Osteoblast (primary cell): ENCODE measurements at regions not wholly inside any gene's neighbourhood (a gene's known extent, or its start where the extent isn't known, plus 50 kb on each side); places are given as distances from the start of the nearest gene placed in this dataset.

Experiments used
- DNase-seq: peaks from one replicate; pipeline ENCODE4 v3.0.0; 2011; ENCODE audit warnings: low spot score, mixed read lengths; ENCODE audit not compliant: insufficient read length; ENCODE audit errors: missing footprints
- H2AFZ ChIP-seq: 2 replicates; pipeline ENCODE4 v1.6.0; 2011; ENCODE audit warnings: mild to moderate bottlenecking, low read length
- H3K27ac ChIP-seq: 2 replicates; pipeline ENCODE4 v1.5.1; 2011; ENCODE audit warnings: mild to moderate bottlenecking, low read depth, low read length, moderate library complexity
- H3K27me3 ChIP-seq: 2 replicates; pipeline ENCODE4 v1.6.0; 2012; ENCODE audit warnings: mild to moderate bottlenecking, control low read depth, inconsistent platforms, low read length, moderate library complexity; ENCODE audit not compliant: insufficient read depth
- H3K36me3 ChIP-seq: 2 replicates; pipeline ENCODE4 v1.5.1; 2011; ENCODE audit warnings: mild to moderate bottlenecking, low read length, control low read depth, moderate library complexity; ENCODE audit not compliant: insufficient read depth
- H3K4me1 ChIP-seq: 2 replicates; pipeline ENCODE4 v1.5.1; 2011; ENCODE audit warnings: mild to moderate bottlenecking, low read length, control low read depth, moderate library complexity; ENCODE audit not compliant: insufficient read depth
- H3K4me2 ChIP-seq: 2 replicates; pipeline ENCODE4 v1.6.0; 2011; ENCODE audit warnings: mild to moderate bottlenecking, low read length; ENCODE audit not compliant: insufficient read depth
- H3K4me3 ChIP-seq: fragments of 200-600 bp; sonication (generic); 3 replicates; pipeline ENCODE4 v1.5.1; 2012; ENCODE audit warnings: mild to moderate bottlenecking, low read length, inconsistent platforms; ENCODE audit not compliant: insufficient read depth
- H3K79me2 ChIP-seq: 2 replicates; pipeline ENCODE4 v1.6.0; 2012; ENCODE audit warnings: mild to moderate bottlenecking, low read length, control low read depth, inconsistent platforms; ENCODE audit not compliant: insufficient read depth
- H3K9me3 ChIP-seq: 2 replicates; pipeline ENCODE4 v1.5.1; 2011; ENCODE audit warnings: low read depth, low read length, control low read depth
- H4K20me1 ChIP-seq: 2 replicates; pipeline ENCODE4 v1.6.0; 2012; ENCODE audit warnings: mild to moderate bottlenecking, low read length, control low read depth; ENCODE audit not compliant: insufficient read depth
- TF ChIP-seq, protein P1 (sequence below): IDR thresholded peaks from 2 replicates; pipeline ENCODE4 v1.5.1; 2011; ENCODE audit warnings: mild to moderate bottlenecking, low read depth, low read length, moderate library complexity; ENCODE audit errors: extremely low read depth

DNA sequence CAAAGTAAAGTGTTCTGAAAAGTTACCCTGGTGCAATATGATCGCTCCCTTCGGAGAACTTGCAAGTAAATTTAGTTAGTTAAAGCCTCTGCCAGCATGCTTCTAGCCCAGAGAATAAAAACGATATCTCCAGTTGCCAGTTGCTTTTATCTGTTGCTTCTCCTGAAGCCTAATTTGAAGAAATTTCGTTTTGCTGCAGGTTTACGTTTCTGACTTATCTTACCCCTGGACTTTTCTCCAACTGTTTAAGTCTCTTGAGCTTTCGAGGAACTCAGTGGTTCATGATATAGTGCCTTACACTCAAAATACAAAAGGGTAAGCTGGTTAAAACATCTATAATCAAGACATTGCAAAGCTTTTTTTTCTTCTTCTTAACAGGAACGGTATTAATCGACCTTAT lies 131.1 kb downstream of the FAM161A start:
- Histone ChIP-seq H3K27ac (no peak overlapping the region), H3K4me2 (no peak overlapping the region), H3K4me3 (no peak overlapping the region), H3K79me2 (no peaks in the 10 kb centered on the region), H3K4me1 (no peaks in the 10 kb centered on the region), H3K9me3 (peaks cover 2% of the 10 kb centered on the region), H4K20me1 (no peaks in the 10 kb centered on the region), H3K27me3 (no peaks in the 10 kb centered on the region), H2AFZ (no peak overlapping the region), H3K36me3 (no peaks in the 10 kb centered on the region)
- DNase-seq, result no peak
- TF ChIP-seq, protein P1, sequence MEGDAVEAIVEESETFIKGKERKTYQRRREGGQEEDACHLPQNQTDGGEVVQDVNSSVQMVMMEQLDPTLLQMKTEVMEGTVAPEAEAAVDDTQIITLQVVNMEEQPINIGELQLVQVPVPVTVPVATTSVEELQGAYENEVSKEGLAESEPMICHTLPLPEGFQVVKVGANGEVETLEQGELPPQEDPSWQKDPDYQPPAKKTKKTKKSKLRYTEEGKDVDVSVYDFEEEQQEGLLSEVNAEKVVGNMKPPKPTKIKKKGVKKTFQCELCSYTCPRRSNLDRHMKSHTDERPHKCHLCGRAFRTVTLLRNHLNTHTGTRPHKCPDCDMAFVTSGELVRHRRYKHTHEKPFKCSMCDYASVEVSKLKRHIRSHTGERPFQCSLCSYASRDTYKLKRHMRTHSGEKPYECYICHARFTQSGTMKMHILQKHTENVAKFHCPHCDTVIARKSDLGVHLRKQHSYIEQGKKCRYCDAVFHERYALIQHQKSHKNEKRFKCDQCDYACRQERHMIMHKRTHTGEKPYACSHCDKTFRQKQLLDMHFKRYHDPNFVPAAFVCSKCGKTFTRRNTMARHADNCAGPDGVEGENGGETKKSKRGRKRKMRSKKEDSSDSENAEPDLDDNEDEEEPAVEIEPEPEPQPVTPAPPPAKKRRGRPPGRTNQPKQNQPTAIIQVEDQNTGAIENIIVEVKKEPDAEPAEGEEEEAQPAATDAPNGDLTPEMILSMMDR, result no peak

DNA sequence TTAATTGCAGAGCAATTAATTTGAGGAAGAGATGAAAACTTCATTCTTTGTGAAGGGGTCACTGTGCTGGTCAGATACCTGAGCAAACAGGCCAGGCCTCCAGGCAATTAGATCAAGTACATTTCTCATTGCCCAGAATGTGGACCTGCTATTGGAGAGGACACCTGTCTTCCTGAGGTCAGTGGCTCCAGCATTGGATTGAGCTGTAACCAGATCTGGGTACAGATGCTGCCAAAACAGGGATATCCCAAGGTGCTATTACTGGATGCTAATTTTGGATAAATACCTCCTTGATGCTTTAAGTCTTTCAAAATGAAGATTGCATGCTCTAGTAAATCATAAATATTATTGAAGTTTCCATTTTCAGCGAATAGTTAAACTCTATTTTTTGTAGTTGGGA lies 131.5 kb downstream of the FAM161A start:
- no peaks in the 10 kb centered on the region for H3K27me3 ChIP-seq
- no peaks in the 10 kb centered on the region for H3K79me2 ChIP-seq
- H2AFZ ChIP-seq, result no peak overlapping the region
- no peaks in the 10 kb centered on the region for H4K20me1 ChIP-seq
- peaks cover 2% of the 10 kb centered on the region for H3K9me3 ChIP-seq
- no peak overlapping the region for H3K4me3 ChIP-seq
- H3K4me2 ChIP-seq, result no peak overlapping the region
- H3K4me1 ChIP-seq, result no peaks in the 10 kb centered on the region
- H3K27ac ChIP-seq, result no peak overlapping the region
- DNase-seq, result no peak
- TF ChIP-seq, protein P1, result no peak
- H3K36me3 ChIP-seq, result no peaks in the 10 kb centered on the region

DNA sequence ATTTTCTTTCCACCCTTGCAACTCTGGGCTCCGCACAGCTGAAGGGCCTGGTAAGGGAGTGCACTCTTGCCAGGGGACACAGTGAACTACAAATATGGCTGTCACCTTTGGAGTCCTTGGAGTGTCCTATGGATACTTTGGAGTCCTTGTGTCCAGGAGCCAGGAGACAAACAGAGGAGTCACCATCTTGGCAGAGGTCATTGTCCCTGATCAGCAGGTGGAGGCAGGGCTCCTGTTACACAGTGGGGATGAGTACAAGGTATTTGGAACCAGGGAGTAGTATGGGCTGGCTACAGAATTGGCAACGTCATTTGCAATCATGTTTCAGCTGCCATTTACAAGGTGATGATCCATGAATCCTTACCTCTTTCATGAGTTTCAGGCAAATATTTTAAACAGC lies 132.5 kb downstream of the FAM161A start:
- Histone ChIP-seq H3K79me2 (no peaks in the 10 kb centered on the region), H3K36me3 (no peaks in the 10 kb centered on the region), H2AFZ (no peak overlapping the region), H3K9me3 (no peaks in the 10 kb centered on the region), H4K20me1 (no peaks in the 10 kb centered on the region), H3K27me3 (no peaks in the 10 kb centered on the region), H3K4me2 (no peak overlapping the region), H3K4me1 (no peaks in the 10 kb centered on the region), H3K4me3 (no peak overlapping the region), H3K27ac (no peak overlapping the region)
- TF ChIP-seq, protein P1, result no peak
- no peak for DNase-seq

DNA sequence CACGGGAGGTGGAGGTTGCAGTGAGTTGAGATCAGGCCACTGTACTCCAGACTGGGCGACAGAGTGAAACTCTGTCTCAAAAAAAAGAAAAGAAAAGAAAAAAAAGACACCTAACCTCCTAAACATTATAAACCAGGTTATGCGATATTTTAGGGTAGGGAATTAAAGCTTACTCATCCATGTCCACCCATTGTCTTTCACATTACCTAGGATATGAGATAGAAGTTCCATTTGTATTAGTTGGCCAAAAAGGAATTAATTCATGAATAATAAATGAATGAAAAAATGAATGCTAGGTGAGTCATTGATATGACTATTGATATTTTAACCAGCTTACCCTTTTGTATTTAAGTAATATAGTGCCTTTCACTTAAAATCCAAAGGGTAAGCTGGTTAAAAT lies 132.9 kb downstream of the FAM161A start:
- Histone ChIP-seq H3K36me3 (no peaks in the 10 kb centered on the region), H2AFZ (no peak overlapping the region), H3K27ac (no peak overlapping the region), H3K4me3 (no peak overlapping the region), H3K4me1 (no peaks in the 10 kb centered on the region), H3K4me2 (no peak overlapping the region), H3K79me2 (no peaks in the 10 kb centered on the region), H3K27me3 (no peaks in the 10 kb centered on the region), H3K9me3 (no peaks in the 10 kb centered on the region), H4K20me1 (no peaks in the 10 kb centered on the region)
- DNase-seq, result no peak
- TF ChIP-seq, protein P1, result no peak
